ENCODE measurements at regions not wholly inside any gene's neighbourhood (a gene's known extent, or its start where the extent isn't known, plus 50 kb on each side); places are given as distances from the start of the nearest gene placed in this dataset.

GRCh38 chr18:1511619-1512311, 607.1 kb downstream of the ADCYAP1 start:
- no peak for TF ChIP-seq TOX (CRISPR knock-in tag; IDR thresholded peaks at IDR 0.05; ENCODE audit: borderline replicate concordance)
- TF ChIP-seq ZC3H10 (CRISPR knock-in tag; IDR thresholded peaks at IDR 0.05), result no peak

Measured in SK-N-SH treated with all-trans-retinoic acid at 6 μM for 48 hours (cell line).